NT2/D1 (cell line): ENCODE measurements at regions not wholly inside any gene's neighbourhood (a gene's known extent, or its start where the extent isn't known, plus 50 kb on each side); places are given as distances from the start of the nearest gene placed in this dataset.

Source experiments
- DNase-seq: peaks from one replicate; pipeline ENCODE4 v3.0.0-alpha.2; 2011; ENCODE audit warnings: low read depth, low spot score
- H3K27me3 ChIP-seq: 2 replicates; pipeline ENCODE4 v1.6.0; 2011; ENCODE audit warnings: mild to moderate bottlenecking; ENCODE audit not compliant: insufficient read length, insufficient read depth
- H3K36me3 ChIP-seq: 2 replicates; pipeline ENCODE4 v1.6.1; 2011; ENCODE audit warnings: mild to moderate bottlenecking, low read length, mixed read lengths; ENCODE audit not compliant: insufficient read depth, insufficient read length
- H3K4me1 ChIP-seq: 2 replicates; pipeline ENCODE4 v1.5.1; 2011; ENCODE audit not compliant: insufficient read depth, insufficient read length
- H3K4me3 ChIP-seq: 2 replicates; pipeline ENCODE4 v1.5.1; 2011; ENCODE audit warnings: low read depth; ENCODE audit not compliant: insufficient read length
- H3K9ac ChIP-seq: 2 replicates; pipeline ENCODE4 v1.6.0; 2011; ENCODE audit warnings: low read depth; ENCODE audit not compliant: insufficient read length
- H3K9me3 ChIP-seq: 2 replicates; pipeline ENCODE4 v1.5.1; 2011; ENCODE audit warnings: mild to moderate bottlenecking, low read length; ENCODE audit not compliant: insufficient read depth
- SUZ12 ChIP-seq: IDR thresholded peaks from 2 replicates; pipeline ENCODE4 v1.6.1; 2011; ENCODE audit not compliant: insufficient read length, insufficient read depth; ENCODE audit errors: extremely low read depth
- YY1 ChIP-seq: IDR thresholded peaks from 2 replicates; pipeline ENCODE4 v1.6.1; 2011; ENCODE audit not compliant: insufficient read length, insufficient read depth
- ZNF274 ChIP-seq: IDR thresholded peaks from 2 replicates; pipeline ENCODE4 v1.6.1; 2011; ENCODE audit warnings: mild to moderate bottlenecking, low read depth, low read length

DNA sequence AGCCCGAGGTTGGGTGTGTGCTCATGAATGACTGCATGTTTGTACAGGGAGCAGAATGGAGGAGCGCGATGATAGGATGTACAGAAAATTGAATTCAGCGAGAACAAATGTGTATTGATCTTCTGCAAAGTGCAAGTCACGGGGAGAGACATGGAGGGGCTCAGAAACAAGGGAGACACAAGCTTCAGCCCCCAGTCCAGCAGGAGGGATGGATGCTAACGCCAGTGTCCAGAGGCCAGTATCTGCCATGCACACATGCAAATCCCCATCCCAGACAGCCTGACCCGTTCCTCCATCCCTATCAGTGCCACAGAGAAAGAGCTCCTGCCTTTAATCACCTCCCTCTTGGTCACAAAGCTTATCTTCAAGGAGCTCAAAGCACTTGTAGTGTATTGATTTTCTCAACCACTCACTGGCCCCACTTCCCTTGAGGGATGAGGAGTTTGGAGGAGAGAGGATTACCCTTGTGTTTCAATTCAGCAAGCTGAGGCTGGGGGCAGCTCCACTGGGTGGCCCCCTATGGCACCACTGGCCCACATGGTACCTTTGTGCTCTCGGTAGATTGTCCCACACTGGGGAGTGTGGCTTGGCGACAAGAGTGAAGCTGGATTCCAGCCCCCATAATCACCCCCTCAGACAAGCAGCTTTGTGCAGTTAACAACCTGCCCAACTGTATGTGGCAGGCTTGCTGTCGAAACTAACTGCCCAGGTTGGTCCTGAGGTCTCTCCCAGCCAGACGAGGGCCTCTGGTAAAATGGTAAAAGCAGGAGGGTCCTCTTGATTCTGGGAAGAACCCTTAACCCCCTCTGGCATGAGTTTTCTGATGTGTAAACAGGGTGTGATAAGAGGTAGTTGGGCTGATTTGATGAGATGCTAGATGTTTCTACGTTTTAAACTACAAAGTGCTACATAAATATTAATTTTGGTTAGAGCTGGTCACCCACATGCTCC is 151.6 kb upstream of the UNC5B start:
- Histone ChIP-seq H3K27me3 (no peaks in the 10 kb centered on the region), H3K36me3 (no peaks in the 10 kb centered on the region), H3K9ac (no peak overlapping the region), H3K4me1 (peaks cover 8% of the 10 kb centered on the region), H3K4me3 (no peak overlapping the region), H3K9me3 (no peaks in the 10 kb centered on the region)
- no peak for DNase-seq
- TF ChIP-seq ZNF274 = no peak
- no peak for TF ChIP-seq YY1
- no peak for TF ChIP-seq SUZ12

DNA sequence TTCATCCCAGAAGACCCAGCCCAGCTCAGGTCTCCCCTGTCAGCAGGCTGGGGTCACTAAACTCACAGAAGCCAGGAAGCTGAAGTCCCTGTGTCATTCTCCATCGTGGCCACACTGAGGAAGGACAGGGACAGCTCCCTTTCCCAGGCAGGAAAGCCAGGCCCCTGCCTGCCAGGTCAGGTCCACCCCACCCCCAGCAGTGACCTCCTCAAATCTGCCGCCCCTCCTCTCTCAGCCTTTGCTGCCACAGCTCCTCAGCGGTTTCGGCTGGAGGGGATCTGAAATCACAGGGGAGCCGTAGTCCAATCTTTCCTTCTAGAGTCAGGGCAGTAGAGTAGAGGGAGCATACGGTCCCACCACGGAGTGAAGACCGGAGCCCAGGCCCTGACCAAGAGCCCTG is 150.9 kb upstream of the UNC5B start:
- H3K9me3 ChIP-seq = no peaks in the 10 kb centered on the region
- H3K4me3 ChIP-seq = no peak overlapping the region
- peaks cover 8% of the 10 kb centered on the region for H3K4me1 ChIP-seq
- TF ChIP-seq YY1 (no peak), ZNF274 (no peak), SUZ12 (no peak)
- no peak for DNase-seq
- no peak overlapping the region for H3K9ac ChIP-seq
- H3K27me3 ChIP-seq = no peaks in the 10 kb centered on the region
- H3K36me3 ChIP-seq = no peaks in the 10 kb centered on the region

DNA sequence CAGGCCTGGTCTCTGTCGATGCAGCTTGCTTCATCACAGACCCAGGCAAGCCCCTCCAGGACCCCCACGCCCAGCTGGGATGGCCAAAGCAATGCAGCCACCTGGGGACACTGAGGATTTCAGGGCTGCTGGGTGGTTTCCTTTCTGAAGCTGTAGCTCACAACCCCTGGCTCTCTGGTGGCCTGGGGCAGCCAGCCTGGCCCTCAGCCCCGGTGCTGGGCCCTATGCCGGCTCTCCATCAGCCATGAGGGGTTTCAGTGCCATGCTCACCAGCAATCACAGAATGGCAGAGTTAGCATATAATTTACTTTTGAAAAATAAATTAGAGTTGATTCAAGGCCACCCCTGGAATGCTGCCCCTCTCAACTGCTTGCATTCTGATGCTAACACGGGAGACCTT is 150.2 kb upstream of the UNC5B start:
- peak overlapping the region; percentile 42 for H3K9ac ChIP-seq
- no peaks in the 10 kb centered on the region for H3K9me3 ChIP-seq
- peaks cover 10% of the 10 kb centered on the region for H3K4me1 ChIP-seq
- DNase-seq = no peak
- H3K36me3 ChIP-seq = no peaks in the 10 kb centered on the region
- no peak overlapping the region for H3K4me3 ChIP-seq
- H3K27me3 ChIP-seq = no peaks in the 10 kb centered on the region
- TF ChIP-seq SUZ12 (no peak), YY1 (no peak), ZNF274 (no peak)

DNA sequence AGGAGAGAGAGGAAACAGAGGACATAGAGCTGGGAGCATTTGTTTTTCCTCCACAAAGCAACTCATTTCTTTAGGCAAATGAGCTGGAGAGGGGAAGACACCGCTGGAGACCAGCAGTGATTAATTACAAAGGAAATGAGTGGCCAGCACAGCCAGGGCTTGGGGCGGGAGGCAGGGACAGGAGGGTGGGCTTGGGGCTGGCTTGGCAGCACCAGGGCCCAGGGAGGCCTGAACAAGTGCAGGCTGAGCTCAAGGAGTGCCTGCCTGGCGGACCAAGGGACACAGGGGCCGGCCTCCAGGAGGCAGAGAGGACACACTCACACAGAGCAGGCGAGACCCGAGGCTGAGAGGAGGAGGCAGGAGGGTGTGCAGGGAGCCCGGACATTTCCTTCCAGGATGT is 149.0 kb upstream of the UNC5B start:
- no peak for TF ChIP-seq ZNF274
- H3K4me3 ChIP-seq = no peak overlapping the region
- DNase-seq = no peak
- peaks cover 10% of the 10 kb centered on the region for H3K4me1 ChIP-seq
- H3K27me3 ChIP-seq = no peaks in the 10 kb centered on the region
- no peaks in the 10 kb centered on the region for H3K9me3 ChIP-seq
- H3K9ac ChIP-seq = no peak overlapping the region
- no peaks in the 10 kb centered on the region for H3K36me3 ChIP-seq

- TF ChIP-seq YY1 = no peak
- TF ChIP-seq ZNF274 = no peak
- Histone ChIP-seq H3K4me1 (peaks cover 15% of the 10 kb centered on the region), H3K9ac (no peak overlapping the region), H3K4me3 (no peak overlapping the region), H3K36me3 (no peaks in the 10 kb centered on the region), H3K27me3 (no peaks in the 10 kb centered on the region), H3K9me3 (no peaks in the 10 kb centered on the region)
- DNase-seq = no peak
Measured at GRCh38 chr10:71064413-71065118, 147.8 kb upstream of the UNC5B start.

- TF ChIP-seq ZNF274 = no peak
- TF ChIP-seq YY1 = no peak
- no peak for TF ChIP-seq SUZ12
- Histone ChIP-seq H3K9ac (no peak overlapping the region), H3K36me3 (no peaks in the 10 kb centered on the region), H3K27me3 (no peaks in the 10 kb centered on the region), H3K4me1 (peaks cover 18% of the 10 kb centered on the region), H3K4me3 (no peak overlapping the region), H3K9me3 (no peaks in the 10 kb centered on the region)
- DNase-seq = no peak
Measured at GRCh38 chr10:71065659-71066058, 146.7 kb upstream of the UNC5B start.

- H3K9me3 ChIP-seq = no peaks in the 10 kb centered on the region
- DNase-seq = no peak
- no peaks in the 10 kb centered on the region for H3K36me3 ChIP-seq
- TF ChIP-seq ZNF274 (no peak), YY1 (no peak), SUZ12 (no peak)
- peaks cover 16% of the 10 kb centered on the region for H3K4me1 ChIP-seq
- no peak overlapping the region for H3K4me3 ChIP-seq
- H3K27me3 ChIP-seq = peaks cover 3% of the 10 kb centered on the region
- no peak overlapping the region for H3K9ac ChIP-seq
Measured at GRCh38 chr10:71066600-71066999, 145.8 kb upstream of the UNC5B start.
